HG02970 (cell line): ENCODE measurements at regions not wholly inside any gene's neighbourhood (a gene's known extent, or its start where the extent isn't known, plus 50 kb on each side); places are given as distances from the start of the nearest gene placed in this dataset.

ENCODE experiments used
- ATAC-seq: cut with Tn5 transposase; IDR thresholded peaks from one replicate; pipeline ENCODE4 v1.9.1; 2021; ENCODE audit warnings: mild to moderate bottlenecking, moderate library complexity, moderate number of reproducible peaks; ENCODE audit not compliant: unreplicated experiment, low FRiP score

- no peak for ATAC-seq
Measured at GRCh38 chr2:62447411-62447810, 58.6 kb downstream of the TMEM17 start.

- ATAC-seq: no peak
Measured at GRCh38 chr2:62446491-62446890, 59.5 kb downstream of the TMEM17 start.

GRCh38 chr2:62443886-62444285, 62.1 kb downstream of the TMEM17 start:
- no peak for ATAC-seq

GRCh38 chr2:62443471-62443870, 62.5 kb downstream of the TMEM17 start:
- ATAC-seq: no peak

GRCh38 chr2:62441824-62442223, 64.2 kb downstream of the TMEM17 start:
- ATAC-seq: no peak

GRCh38 chr2:62441421-62441820, 64.6 kb downstream of the TMEM17 start:
- ATAC-seq: no peak

- no peak for ATAC-seq
Measured at GRCh38 chr2:62440281-62440946, 65.6 kb downstream of the TMEM17 start.

GRCh38 chr2:62439425-62439824, 66.6 kb downstream of the TMEM17 start:
- no peak for ATAC-seq

GRCh38 chr2:62437785-62438184, 68.2 kb downstream of the TMEM17 start:
- ATAC-seq: no peak

- ATAC-seq: no peak
Measured at GRCh38 chr2:62435720-62436119, 70.3 kb downstream of the TMEM17 start.

GRCh38 chr2:62432407-62432806, 73.6 kb downstream of the TMEM17 start:
- no peak for ATAC-seq

- no peak for ATAC-seq
Measured at GRCh38 chr2:62431512-62431911, 74.5 kb downstream of the TMEM17 start.

GRCh38 chr2:62430146-62430545, 75.8 kb downstream of the TMEM17 start:
- ATAC-seq: no peak

GRCh38 chr2:62427146-62427545, 78.8 kb downstream of the TMEM17 start:
- ATAC-seq: no peak

- no peak for ATAC-seq
Measured at GRCh38 chr2:62426154-62426912, 79.7 kb downstream of the TMEM17 start.

GRCh38 chr2:62425684-62426083, 80.3 kb downstream of the TMEM17 start:
- no peak for ATAC-seq

- ATAC-seq: no peak
Measured at GRCh38 chr2:62424899-62425298, 81.1 kb downstream of the TMEM17 start.

- no peak for ATAC-seq
Measured at GRCh38 chr2:62423883-62424458, 82.0 kb downstream of the TMEM17 start.

- ATAC-seq: no peak
Measured at GRCh38 chr2:62423235-62423634, 82.8 kb downstream of the TMEM17 start.

GRCh38 chr2:62415518-62415917, 90.5 kb downstream of the TMEM17 start:
- ATAC-seq: no peak

GRCh38 chr2:62415019-62415431, 91.0 kb downstream of the TMEM17 start:
- peak; percentile 65 for ATAC-seq
